Epithelial cell of esophagus (primary cell): ENCODE measurements at regions not wholly inside any gene's neighbourhood (a gene's known extent, or its start where the extent isn't known, plus 50 kb on each side); places are given as distances from the start of the nearest gene placed in this dataset.
A peak's percentile ranks its signal among the peaks of the same experiment; 100 is the strongest.

Experiments used
- DNase-seq: peaks from one replicate; pipeline ENCODE4 v3.0.0; 2010; ENCODE audit warnings: low read depth
- H3K4me3 ChIP-seq: 2 replicates; pipeline ENCODE4 v1.5.1; 2011; ENCODE audit warnings: mild to moderate bottlenecking, low read length, control low read depth
- TF ChIP-seq, protein P1 (sequence below): IDR thresholded peaks from 2 replicates; pipeline ENCODE4 v1.5.1; 2011; ENCODE audit warnings: low read depth, mild to moderate bottlenecking, low read length, control low read depth, inconsistent platforms; ENCODE audit not compliant: insufficient read depth; ENCODE audit errors: missing control alignments

DNA sequence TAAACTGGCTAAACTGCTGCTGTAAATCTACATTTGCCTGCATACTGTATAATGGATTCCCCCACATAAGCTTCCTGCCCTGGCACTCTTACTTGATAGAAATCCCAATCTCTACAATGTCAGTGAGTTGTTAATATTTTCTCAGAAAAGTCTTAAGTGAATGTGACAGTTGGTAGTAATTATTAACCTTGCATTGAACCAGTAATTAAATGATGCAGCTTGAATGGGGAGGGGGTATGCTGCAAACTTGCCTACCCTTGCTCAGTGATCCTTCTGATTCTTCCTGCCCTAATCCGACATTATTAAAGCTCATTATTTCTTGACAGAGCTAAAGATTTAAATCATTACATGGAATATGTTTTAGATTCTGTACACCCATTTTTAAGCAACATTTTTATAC lies 119.0 kb upstream of the CDH7 start:
- no peak overlapping the region for H3K4me3 ChIP-seq
- TF ChIP-seq, protein P1, sequence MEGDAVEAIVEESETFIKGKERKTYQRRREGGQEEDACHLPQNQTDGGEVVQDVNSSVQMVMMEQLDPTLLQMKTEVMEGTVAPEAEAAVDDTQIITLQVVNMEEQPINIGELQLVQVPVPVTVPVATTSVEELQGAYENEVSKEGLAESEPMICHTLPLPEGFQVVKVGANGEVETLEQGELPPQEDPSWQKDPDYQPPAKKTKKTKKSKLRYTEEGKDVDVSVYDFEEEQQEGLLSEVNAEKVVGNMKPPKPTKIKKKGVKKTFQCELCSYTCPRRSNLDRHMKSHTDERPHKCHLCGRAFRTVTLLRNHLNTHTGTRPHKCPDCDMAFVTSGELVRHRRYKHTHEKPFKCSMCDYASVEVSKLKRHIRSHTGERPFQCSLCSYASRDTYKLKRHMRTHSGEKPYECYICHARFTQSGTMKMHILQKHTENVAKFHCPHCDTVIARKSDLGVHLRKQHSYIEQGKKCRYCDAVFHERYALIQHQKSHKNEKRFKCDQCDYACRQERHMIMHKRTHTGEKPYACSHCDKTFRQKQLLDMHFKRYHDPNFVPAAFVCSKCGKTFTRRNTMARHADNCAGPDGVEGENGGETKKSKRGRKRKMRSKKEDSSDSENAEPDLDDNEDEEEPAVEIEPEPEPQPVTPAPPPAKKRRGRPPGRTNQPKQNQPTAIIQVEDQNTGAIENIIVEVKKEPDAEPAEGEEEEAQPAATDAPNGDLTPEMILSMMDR, result no peak
- DNase-seq, result no peak

DNA sequence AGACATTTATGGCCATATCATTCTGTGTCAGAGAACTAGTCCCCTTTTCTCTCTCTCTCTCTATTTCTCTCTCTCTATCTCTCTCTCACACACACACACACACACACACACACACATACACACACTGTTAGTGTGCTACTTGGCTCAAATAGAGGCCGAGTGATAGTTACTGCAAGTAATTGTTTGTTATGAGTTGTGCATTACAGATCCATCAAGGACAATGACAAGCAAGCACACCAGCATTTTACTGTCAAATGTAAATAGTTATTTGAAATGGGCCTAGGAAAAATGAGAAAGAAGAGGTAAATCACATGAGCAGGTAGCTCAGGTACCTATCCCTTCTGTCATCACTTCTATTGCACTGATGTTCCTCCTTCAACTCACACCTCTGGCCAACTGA lies 122.4 kb upstream of the CDH7 start:
- H3K4me3 ChIP-seq, result no peak overlapping the region
- no peak for DNase-seq
- TF ChIP-seq, protein P1, result no peak

DNA sequence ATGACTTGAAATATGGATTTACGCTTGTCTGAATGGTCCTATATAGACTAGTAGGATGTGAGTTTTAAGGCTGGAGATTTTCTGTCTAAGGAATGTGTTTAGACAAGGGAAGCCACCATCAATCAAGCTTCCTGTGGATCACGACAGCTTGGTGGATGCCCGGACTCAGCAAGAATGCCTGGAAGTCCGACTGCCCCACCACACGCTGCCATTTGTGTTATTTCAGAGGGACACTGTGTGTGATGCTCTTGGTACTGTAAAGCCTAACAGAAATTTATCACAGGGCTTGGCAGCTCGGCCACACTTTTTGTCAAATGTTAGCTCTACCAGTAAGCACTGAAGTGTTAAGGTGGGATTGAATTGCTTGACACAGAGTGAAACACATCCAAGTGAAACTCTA lies 127.1 kb upstream of the CDH7 start:
- H3K4me3 ChIP-seq, result no peak overlapping the region
- no peak for DNase-seq
- TF ChIP-seq, protein P1, result no peak

DNA sequence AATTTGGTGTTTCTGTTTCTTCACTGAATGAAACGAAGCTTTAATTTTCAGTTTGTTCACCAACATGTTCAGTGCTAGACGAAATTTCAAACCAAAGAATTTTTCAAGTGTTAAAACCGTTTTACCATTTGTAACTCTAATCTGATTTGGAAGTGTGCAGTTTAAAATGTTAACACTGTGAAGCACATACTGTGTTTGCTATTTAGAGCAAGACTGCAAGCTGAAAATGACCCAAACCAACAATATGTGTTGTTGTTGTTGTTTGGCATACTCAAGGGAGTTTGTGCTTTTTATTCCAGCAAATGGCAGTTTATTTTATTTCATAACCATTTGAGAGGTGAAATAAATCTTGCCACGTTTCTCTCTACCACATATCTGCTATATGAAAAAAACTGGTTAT lies 128.4 kb upstream of the CDH7 start:
- no peak for DNase-seq
- TF ChIP-seq, protein P1, result no peak
- H3K4me3 ChIP-seq, result no peak overlapping the region

DNA sequence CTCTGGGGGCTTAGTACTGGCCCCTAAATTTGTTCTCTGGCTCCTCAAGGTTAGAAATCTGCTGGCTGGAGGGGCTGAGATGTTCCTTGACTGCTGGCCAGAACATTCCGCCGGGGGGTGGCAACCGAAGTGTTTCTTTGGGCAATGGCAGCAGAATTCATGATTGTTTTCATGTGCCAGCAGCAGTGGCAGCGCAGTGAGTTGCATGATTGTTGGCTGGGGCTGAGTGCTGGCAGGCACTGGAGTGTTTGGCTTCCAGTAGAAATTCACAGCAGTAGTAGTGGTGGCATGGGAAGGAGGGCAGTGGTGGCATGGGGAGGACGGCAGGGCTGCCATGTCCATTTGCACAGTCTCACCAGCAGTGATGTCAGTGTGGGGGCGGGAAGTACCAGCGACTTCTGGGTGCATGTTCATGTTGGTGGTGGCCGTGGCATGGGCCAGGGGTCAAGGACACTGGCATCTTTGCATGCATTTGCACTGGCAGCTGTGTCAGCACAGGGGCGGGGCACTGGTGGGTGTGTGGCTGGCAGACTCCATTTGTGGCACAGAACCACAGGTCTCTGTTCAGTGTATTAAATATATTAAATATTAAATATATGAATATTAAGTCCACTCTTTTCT lies 130.6 kb upstream of the CDH7 start:
- TF ChIP-seq, protein P1, result no peak
- DNase-seq, result no peak
- H3K4me3 ChIP-seq, result no peak overlapping the region

DNA sequence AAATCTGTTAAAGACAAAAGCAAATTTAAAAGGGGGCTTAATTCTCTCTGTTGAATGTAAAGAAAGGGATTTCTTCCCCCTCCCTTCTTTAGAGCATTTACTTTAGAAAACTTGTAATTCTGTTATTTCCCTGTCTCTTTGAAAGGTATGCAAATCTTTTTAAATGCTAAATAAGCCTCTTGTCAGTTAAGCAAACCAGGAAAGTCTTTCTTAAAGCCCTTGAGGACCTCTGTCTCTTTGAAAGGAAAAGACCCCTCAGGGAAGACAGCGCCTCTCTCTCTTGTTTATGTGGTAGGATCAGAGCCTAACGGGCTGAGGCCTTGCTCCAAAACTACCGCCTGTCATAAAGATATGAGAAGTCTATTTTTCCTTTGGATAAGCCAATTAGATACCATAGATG lies 139.9 kb upstream of the CDH7 start:
- no peak for DNase-seq
- TF ChIP-seq, protein P1, result no peak

DNA sequence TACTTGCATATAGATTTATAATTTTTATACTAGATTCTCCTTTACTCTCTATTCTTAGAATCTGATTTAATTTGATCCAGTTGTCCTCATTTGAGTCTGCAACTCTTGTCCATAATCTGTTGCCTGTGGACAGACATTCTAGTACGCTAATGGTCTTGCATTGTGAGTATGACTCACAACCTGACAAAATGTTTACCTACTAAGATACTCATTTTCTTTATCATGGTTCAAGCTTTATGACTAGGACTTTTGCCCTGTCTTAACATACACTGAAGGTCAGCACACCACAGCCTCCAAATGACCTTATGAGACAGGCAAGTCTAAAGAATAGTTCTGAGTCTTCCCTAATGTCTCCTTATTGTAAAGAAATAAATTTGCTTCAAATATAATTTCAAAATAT lies 142.3 kb upstream of the CDH7 start:
- no peak overlapping the region for H3K4me3 ChIP-seq
- TF ChIP-seq, protein P1, result no peak
- DNase-seq, result peak; percentile 7

More for the DNA sequence above, 139.9 kb upstream of the CDH7 start:
- no peak overlapping the region for H3K4me3 ChIP-seq
